Liver (tissue), 8 donors: ENCODE measurements at regions not wholly inside any gene's neighbourhood (a gene's known extent, or its start where the extent isn't known, plus 50 kb on each side); places are given as distances from the start of the nearest gene placed in this dataset.

ENCODE experiments used
- DNase-seq: peaks from one replicate; pipeline ENCODE4 v3.0.0-alpha.2; 2017; ENCODE audit warnings: low spot score
- H3K27ac ChIP-seq, 2 donors: one replicate each; pipeline ENCODE4 v1.7.0; 2013; ENCODE audit warnings: inconsistent platforms in 2 of 2, low read length in 2 of 2, control low read depth in 1 of 2, low read depth in 1 of 2, mild to moderate bottlenecking in 1 of 2
- H3K27me3 ChIP-seq, 4 donors: one replicate each; pipeline versions ENCODE4 v1.6.1 to v1.7.0; 2013; ENCODE audit warnings: low read length in 3 of 4, inconsistent platforms in 1 of 4, mild to moderate bottlenecking in 1 of 4, moderate library complexity in 1 of 4; ENCODE audit not compliant: control insufficient read depth in 4 of 4, insufficient read depth in 4 of 4
- H3K36me3 ChIP-seq, 4 donors: one replicate each; pipeline versions ENCODE4 v1.6.1 to v1.7.0; 2013; ENCODE audit warnings: low read length in 3 of 4, mild to moderate bottlenecking in 3 of 4, low read depth in 1 of 4, moderate library complexity in 1 of 4; ENCODE audit not compliant: control insufficient read depth in 4 of 4, insufficient read depth in 3 of 4
- H3K4me1 ChIP-seq, 4 donors: one replicate each; pipeline versions ENCODE4 v1.6.1 to v1.7.0; 2013; ENCODE audit warnings: low read length in 3 of 4, mild to moderate bottlenecking in 3 of 4, moderate library complexity in 1 of 4; ENCODE audit not compliant: control insufficient read depth in 4 of 4, insufficient read depth in 4 of 4
- H3K4me3 ChIP-seq, 3 donors: one replicate each; pipeline versions ENCODE4 v1.6.1 to v1.7.0; 2013; ENCODE audit warnings: low read length in 3 of 3, control low read depth in 1 of 3, low read depth in 1 of 3, mild to moderate bottlenecking in 1 of 3
- H3K9ac ChIP-seq, 2 donors: one replicate each; pipeline ENCODE4 v1.7.0; 2013; ENCODE audit warnings: low read length in 2 of 2, mild to moderate bottlenecking in 2 of 2, moderate library complexity in 2 of 2, control low read depth in 1 of 2, low read depth in 1 of 2
- H3K9me3 ChIP-seq, 4 donors: one replicate each; pipeline versions ENCODE4 v1.6.1 to v1.7.0; 2013; ENCODE audit warnings: low read length in 3 of 4; ENCODE audit not compliant: control insufficient read depth in 4 of 4
- ATF3 ChIP-seq: IDR thresholded peaks from 2 replicates; pipeline ENCODE4 v1.6.1; 2016; ENCODE audit warnings: antibody characterized with exemption
- EGR1 ChIP-seq, 2 donors: IDR thresholded peaks; 2 replicates each; pipeline ENCODE4 v1.6.1; 2016 to 2018; ENCODE audit warnings: antibody characterized with exemption in 2 of 2, low read depth in 2 of 2
- FOXA1 ChIP-seq: IDR thresholded peaks from 2 replicates; pipeline ENCODE4 v1.6.1; 2016; ENCODE audit warnings: antibody characterized with exemption
- FOXA2 ChIP-seq: IDR thresholded peaks from 2 replicates; pipeline ENCODE4 v1.6.1; 2016; ENCODE audit warnings: antibody characterized with exemption
- GABPA ChIP-seq, 2 donors: IDR thresholded peaks in 1 of 2; conservative IDR thresholded peaks in 1 of 2; 2 replicates each; pipeline ENCODE4 v1.6.1; 2016; ENCODE audit warnings: antibody characterized with exemption in 2 of 2, mild to moderate bottlenecking in 1 of 2, moderate library complexity in 1 of 2
- HNF4A ChIP-seq, 2 donors: conservative IDR thresholded peaks; 2 replicates each; pipeline ENCODE4 v1.6.1; 2016; ENCODE audit warnings: antibody characterized with exemption in 2 of 2, mild to moderate bottlenecking in 2 of 2
- HNF4G ChIP-seq: IDR thresholded peaks from 2 replicates; pipeline ENCODE4 v1.6.1; 2016; ENCODE audit warnings: antibody characterized with exemption
- JUND ChIP-seq, 2 donors: IDR thresholded peaks; 2 replicates each; pipeline ENCODE4 v1.6.1; 2016; ENCODE audit warnings: antibody characterized with exemption in 2 of 2
- MAX ChIP-seq: IDR thresholded peaks from 2 replicates; pipeline ENCODE4 v1.6.1; 2016; ENCODE audit warnings: antibody characterized with exemption
- NR2F2 ChIP-seq: IDR thresholded peaks from 2 replicates; pipeline ENCODE4 v1.6.1; 2016; ENCODE audit warnings: antibody characterized with exemption
- RAD21 ChIP-seq, 2 donors: IDR thresholded peaks; 2 replicates each; pipeline ENCODE4 v1.6.1; 2016; ENCODE audit warnings: antibody characterized with exemption in 2 of 2, mild to moderate bottlenecking in 2 of 2
- RXRA ChIP-seq, 2 donors: IDR thresholded peaks; 2 replicates each; pipeline ENCODE4 v1.6.1; 2017 to 2018; ENCODE audit warnings: antibody characterized with exemption in 2 of 2, mild to moderate bottlenecking in 1 of 2
- SP1 ChIP-seq: IDR thresholded peaks from 2 replicates; pipeline ENCODE4 v1.6.1; 2018; ENCODE audit warnings: antibody characterized with exemption, mild to moderate bottlenecking
- TAF1 ChIP-seq: conservative IDR thresholded peaks from 2 replicates; pipeline ENCODE4 v1.6.1; 2016; ENCODE audit warnings: antibody characterized with exemption, mild to moderate bottlenecking
- YY1 ChIP-seq: IDR thresholded peaks from 2 replicates; pipeline ENCODE4 v1.6.1; 2016; ENCODE audit warnings: antibody characterized with exemption, mild to moderate bottlenecking
- WGBS: extraction: QIAGEN DNeasy Blood & Tissue Kit; methylation state at CpG from one replicate; pipeline ENCODE4 v1.1.7; 2013; 5-methylcytosine and 5-hydroxymethylcytosine counted together
- TF ChIP-seq, protein P1 (sequence below): fragments of 150-350 bp; IDR thresholded peaks from 2 replicates; pipeline ENCODE4 v1.5.1; 2017; ENCODE audit warnings: improper control_type of control experiment, low read depth, low read length; ENCODE audit not compliant: missing input control
- TF ChIP-seq, protein P2 (sequence below): IDR thresholded peaks from 2 replicates; pipeline ENCODE4 v1.6.1; 2016; ENCODE audit warnings: antibody characterized with exemption
- TF ChIP-seq, protein P3 (sequence below): IDR thresholded peaks from 2 replicates; pipeline ENCODE4 v1.6.1; 2016; ENCODE audit warnings: antibody characterized with exemption, mild to moderate bottlenecking
- donor health status: healthy.
- donor health status: healthy.
- donor health status: healthy.
- donor health status: healthy.
- donor health status: healthy.

DNA sequence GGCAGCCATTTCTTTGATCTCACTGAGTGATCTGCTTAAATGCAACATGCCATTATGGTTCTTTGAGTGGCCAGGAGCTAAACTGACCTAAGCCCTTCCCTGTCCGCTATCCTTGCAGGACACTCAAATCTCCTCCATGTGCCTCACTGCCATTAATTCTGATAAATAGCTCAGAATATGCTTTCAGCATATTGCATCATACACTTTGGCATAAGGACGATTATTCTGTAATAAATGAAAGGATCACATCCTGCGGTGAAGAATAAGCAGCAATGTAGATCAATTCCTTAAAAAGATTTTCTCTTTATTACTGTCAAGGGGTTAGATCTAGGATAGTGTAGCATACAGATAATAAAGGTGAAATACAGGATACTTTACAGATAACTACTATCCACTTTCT is 231.8 kb upstream of the CTBP2 start:
- DNase-seq, result no peak
- no peaks in the 10 kb centered on the region for H3K4me1 ChIP-seq
- no peak overlapping the region for H3K27ac ChIP-seq
- H3K9me3 ChIP-seq, result no peaks in the 10 kb centered on the region
- H3K27me3 ChIP-seq, result no peaks in the 10 kb centered on the region
- no peaks in the 10 kb centered on the region for H3K36me3 ChIP-seq
- no peak overlapping the region for H3K4me3 ChIP-seq
- TF ChIP-seq SP1 (no peak), FOXA2 (no peak), MAX (no peak), HNF4G (no peak), ATF3 (no peak), YY1 (no peak), EGR1 (IDR thresholded peaks at IDR 0.05; ENCODE audit: low read depth in 2 of 2) (no peak), HNF4A (conservative IDR thresholded peaks at IDR 0.05) (no peak)
- TF ChIP-seq, protein P1, sequence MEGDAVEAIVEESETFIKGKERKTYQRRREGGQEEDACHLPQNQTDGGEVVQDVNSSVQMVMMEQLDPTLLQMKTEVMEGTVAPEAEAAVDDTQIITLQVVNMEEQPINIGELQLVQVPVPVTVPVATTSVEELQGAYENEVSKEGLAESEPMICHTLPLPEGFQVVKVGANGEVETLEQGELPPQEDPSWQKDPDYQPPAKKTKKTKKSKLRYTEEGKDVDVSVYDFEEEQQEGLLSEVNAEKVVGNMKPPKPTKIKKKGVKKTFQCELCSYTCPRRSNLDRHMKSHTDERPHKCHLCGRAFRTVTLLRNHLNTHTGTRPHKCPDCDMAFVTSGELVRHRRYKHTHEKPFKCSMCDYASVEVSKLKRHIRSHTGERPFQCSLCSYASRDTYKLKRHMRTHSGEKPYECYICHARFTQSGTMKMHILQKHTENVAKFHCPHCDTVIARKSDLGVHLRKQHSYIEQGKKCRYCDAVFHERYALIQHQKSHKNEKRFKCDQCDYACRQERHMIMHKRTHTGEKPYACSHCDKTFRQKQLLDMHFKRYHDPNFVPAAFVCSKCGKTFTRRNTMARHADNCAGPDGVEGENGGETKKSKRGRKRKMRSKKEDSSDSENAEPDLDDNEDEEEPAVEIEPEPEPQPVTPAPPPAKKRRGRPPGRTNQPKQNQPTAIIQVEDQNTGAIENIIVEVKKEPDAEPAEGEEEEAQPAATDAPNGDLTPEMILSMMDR, result no peak
- H3K9ac ChIP-seq, result no peak overlapping the region
- WGBS, result 76% methylated on average over 3 of the region's 3 CpGs

GRCh38 chr10:125389648-125390047 is 229.3 kb upstream of the CTBP2 start:
- peaks cover 0 to under 1% (median 0%) of the 10 kb centered on the region in 4 donors for H3K27me3 ChIP-seq
- H3K9ac ChIP-seq, result no peak overlapping the region
- TF ChIP-seq GABPA (IDR thresholded peaks at IDR 0.05 in 1 of 2, conservative IDR thresholded peaks at IDR 0.05 in 1 of 2) (no peak), NR2F2 (no peak), JUND (IDR thresholded peaks at IDR 0.05) (no peak), RXRA (IDR thresholded peaks at IDR 0.05) (no peak), FOXA1 (no peak), ATF3 (no peak), TAF1 (no peak), YY1 (no peak), RAD21 (IDR thresholded peaks at IDR 0.05) (no peak), FOXA2 (no peak), EGR1 (IDR thresholded peaks at IDR 0.05; ENCODE audit: low read depth in 2 of 2) (no peak), HNF4A (conservative IDR thresholded peaks at IDR 0.05) (no peak), HNF4G (no peak), MAX (no peak), SP1 (no peak)
- TF ChIP-seq, protein P1, result no peak
- TF ChIP-seq, protein P2, sequence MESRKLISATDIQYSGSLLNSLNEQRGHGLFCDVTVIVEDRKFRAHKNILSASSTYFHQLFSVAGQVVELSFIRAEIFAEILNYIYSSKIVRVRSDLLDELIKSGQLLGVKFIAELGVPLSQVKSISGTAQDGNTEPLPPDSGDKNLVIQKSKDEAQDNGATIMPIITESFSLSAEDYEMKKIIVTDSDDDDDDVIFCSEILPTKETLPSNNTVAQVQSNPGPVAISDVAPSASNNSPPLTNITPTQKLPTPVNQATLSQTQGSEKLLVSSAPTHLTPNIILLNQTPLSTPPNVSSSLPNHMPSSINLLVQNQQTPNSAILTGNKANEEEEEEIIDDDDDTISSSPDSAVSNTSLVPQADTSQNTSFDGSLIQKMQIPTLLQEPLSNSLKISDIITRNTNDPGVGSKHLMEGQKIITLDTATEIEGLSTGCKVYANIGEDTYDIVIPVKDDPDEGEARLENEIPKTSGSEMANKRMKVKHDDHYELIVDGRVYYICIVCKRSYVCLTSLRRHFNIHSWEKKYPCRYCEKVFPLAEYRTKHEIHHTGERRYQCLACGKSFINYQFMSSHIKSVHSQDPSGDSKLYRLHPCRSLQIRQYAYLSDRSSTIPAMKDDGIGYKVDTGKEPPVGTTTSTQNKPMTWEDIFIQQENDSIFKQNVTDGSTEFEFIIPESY, result no peak
- TF ChIP-seq, protein P3, sequence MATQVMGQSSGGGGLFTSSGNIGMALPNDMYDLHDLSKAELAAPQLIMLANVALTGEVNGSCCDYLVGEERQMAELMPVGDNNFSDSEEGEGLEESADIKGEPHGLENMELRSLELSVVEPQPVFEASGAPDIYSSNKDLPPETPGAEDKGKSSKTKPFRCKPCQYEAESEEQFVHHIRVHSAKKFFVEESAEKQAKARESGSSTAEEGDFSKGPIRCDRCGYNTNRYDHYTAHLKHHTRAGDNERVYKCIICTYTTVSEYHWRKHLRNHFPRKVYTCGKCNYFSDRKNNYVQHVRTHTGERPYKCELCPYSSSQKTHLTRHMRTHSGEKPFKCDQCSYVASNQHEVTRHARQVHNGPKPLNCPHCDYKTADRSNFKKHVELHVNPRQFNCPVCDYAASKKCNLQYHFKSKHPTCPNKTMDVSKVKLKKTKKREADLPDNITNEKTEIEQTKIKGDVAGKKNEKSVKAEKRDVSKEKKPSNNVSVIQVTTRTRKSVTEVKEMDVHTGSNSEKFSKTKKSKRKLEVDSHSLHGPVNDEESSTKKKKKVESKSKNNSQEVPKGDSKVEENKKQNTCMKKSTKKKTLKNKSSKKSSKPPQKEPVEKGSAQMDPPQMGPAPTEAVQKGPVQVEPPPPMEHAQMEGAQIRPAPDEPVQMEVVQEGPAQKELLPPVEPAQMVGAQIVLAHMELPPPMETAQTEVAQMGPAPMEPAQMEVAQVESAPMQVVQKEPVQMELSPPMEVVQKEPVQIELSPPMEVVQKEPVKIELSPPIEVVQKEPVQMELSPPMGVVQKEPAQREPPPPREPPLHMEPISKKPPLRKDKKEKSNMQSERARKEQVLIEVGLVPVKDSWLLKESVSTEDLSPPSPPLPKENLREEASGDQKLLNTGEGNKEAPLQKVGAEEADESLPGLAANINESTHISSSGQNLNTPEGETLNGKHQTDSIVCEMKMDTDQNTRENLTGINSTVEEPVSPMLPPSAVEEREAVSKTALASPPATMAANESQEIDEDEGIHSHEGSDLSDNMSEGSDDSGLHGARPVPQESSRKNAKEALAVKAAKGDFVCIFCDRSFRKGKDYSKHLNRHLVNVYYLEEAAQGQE, result no peak
- WGBS, result 59% methylated on average over 1 of the region's 1 CpG
- H3K4me1 ChIP-seq, result no peaks in the 10 kb centered on the region
- no peaks in the 10 kb centered on the region for H3K36me3 ChIP-seq
- no peak overlapping the region for H3K4me3 ChIP-seq
- H3K27ac ChIP-seq, result no peak overlapping the region
- no peak for DNase-seq
- peaks cover 0 to under 1% (median 0%) of the 10 kb centered on the region in 4 donors for H3K9me3 ChIP-seq
